Bronchial epithelial cell (primary cell): ENCODE measurements at regions not wholly inside any gene's neighbourhood (a gene's known extent, or its start where the extent isn't known, plus 50 kb on each side); places are given as distances from the start of the nearest gene placed in this dataset.
A peak's percentile ranks its signal among the peaks of the same experiment; 100 is the strongest.

Experiments used
- DNase-seq: peaks from one replicate; pipeline ENCODE4 v3.0.0-alpha.2; 2010; ENCODE audit warnings: low read depth
- FAIRE-seq: peaks from 2 replicates; lab custom pipeline; 2011; peaks lifted over from hg19 to GRCh38; lab: Jason Lieb, UNC
- H3K27me3 ChIP-seq: 2 replicates; pipeline ENCODE4 v1.5.1; 2011; ENCODE audit warnings: low read length; ENCODE audit not compliant: control insufficient read depth, insufficient read depth
- H3K36me3 ChIP-seq: 2 replicates; pipeline ENCODE4 v1.5.1; 2011; ENCODE audit warnings: low read length; ENCODE audit not compliant: control insufficient read depth, insufficient read depth
- H3K4me3 ChIP-seq: 2 replicates; pipeline ENCODE4 v1.5.1; 2011; ENCODE audit warnings: mild to moderate bottlenecking, low read depth, low read length, control low read depth
- CTCF ChIP-seq: IDR thresholded peaks from 2 replicates; pipeline ENCODE4 v1.5.1; 2011; ENCODE audit warnings: mild to moderate bottlenecking, moderate library complexity, low read length, control low read depth, inconsistent platforms; ENCODE audit not compliant: insufficient read depth, severe bottlenecking

- H3K27me3 ChIP-seq, result no peaks in the 10 kb centered on the region
- no peak overlapping the region for H3K4me3 ChIP-seq
- DNase-seq, result peak; percentile 56
- H3K36me3 ChIP-seq, result no peaks in the 10 kb centered on the region
- no peak for TF ChIP-seq CTCF
- FAIRE-seq, result no peak
These were observed 100.0 kb downstream of the CD24 start for GRCh38 chr6:106874481-106874880.

GRCh38 chr6:106872049-106872448, 102.5 kb downstream of the CD24 start:
- H3K36me3 ChIP-seq, result no peaks in the 10 kb centered on the region
- FAIRE-seq (no peak), DNase-seq (peak; percentile 86)
- no peaks in the 10 kb centered on the region for H3K27me3 ChIP-seq
- H3K4me3 ChIP-seq, result no peak overlapping the region
- TF ChIP-seq CTCF, result no peak

- FAIRE-seq (no peak), DNase-seq (peak; percentile 88)
- no peak overlapping the region for H3K4me3 ChIP-seq
- no peak for TF ChIP-seq CTCF
- no peaks in the 10 kb centered on the region for H3K36me3 ChIP-seq
- H3K27me3 ChIP-seq, result no peaks in the 10 kb centered on the region
These were observed 103.5 kb downstream of the CD24 start for GRCh38 chr6:106870824-106871717.

GRCh38 chr6:106870069-106870468, 104.5 kb downstream of the CD24 start:
- TF ChIP-seq CTCF, result no peak
- Histone ChIP-seq H3K36me3 (peaks cover 1% of the 10 kb centered on the region), H3K4me3 (no peak overlapping the region), H3K27me3 (no peaks in the 10 kb centered on the region)
- DNase-seq (peak; percentile 99), FAIRE-seq (no peak)

GRCh38 chr6:106869203-106869602, 105.3 kb downstream of the CD24 start:
- H3K36me3 ChIP-seq, result peaks cover 1% of the 10 kb centered on the region
- no peak for TF ChIP-seq CTCF
- DNase-seq, result no peak
- H3K4me3 ChIP-seq, result no peak overlapping the region
- no peaks in the 10 kb centered on the region for H3K27me3 ChIP-seq
- no peak for FAIRE-seq
